ENCODE measurements at regions not wholly inside any gene's neighbourhood (a gene's known extent, or its start where the extent isn't known, plus 50 kb on each side); places are given as distances from the start of the nearest gene placed in this dataset.

DNA sequence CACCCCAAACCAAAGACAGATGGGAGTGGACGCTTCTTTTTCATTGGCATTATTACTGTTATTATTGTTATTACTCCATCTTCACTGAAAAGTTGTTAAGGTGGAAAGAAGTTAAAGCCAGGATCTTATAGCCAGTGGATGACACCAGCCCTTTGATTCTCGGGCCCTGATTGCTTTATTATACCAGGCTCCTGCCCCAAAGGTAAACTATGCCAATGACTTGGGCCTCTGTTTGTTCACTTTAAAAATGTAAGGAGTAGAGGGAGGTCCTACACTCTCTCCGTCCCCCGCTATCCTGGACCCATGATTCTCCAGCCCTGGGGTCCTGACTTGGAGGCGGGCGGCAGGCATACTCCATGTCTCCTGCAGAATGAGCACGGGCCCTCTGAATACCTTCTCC lies 106.8 kb downstream of the TOMM20 start:
- ChIA-PET POLR2A (interaction anchor here (0.6 to 2.1 kb wide), 5 partner anchors 10 to 183 kb away, joined by 3 to 6 read pairs (median 3); no protein-coding TSS in a partner anchor), CTCF (interaction anchor here (0.7 to 1.9 kb wide), 5 partner anchors 23 to 535 kb away, joined by 3 to 7 read pairs (median 3); no protein-coding TSS in a partner anchor)
- no peaks in the 10 kb centered on the region for H3K27me3 Mint-ChIP-seq (ENCODE audit: insufficient read depth, unreplicated experiment)
- H3K4me1 Mint-ChIP-seq (ENCODE audit: insufficient read depth, unreplicated experiment): peaks cover 34% of the 10 kb centered on the region
- TF ChIP-seq, protein P1, sequence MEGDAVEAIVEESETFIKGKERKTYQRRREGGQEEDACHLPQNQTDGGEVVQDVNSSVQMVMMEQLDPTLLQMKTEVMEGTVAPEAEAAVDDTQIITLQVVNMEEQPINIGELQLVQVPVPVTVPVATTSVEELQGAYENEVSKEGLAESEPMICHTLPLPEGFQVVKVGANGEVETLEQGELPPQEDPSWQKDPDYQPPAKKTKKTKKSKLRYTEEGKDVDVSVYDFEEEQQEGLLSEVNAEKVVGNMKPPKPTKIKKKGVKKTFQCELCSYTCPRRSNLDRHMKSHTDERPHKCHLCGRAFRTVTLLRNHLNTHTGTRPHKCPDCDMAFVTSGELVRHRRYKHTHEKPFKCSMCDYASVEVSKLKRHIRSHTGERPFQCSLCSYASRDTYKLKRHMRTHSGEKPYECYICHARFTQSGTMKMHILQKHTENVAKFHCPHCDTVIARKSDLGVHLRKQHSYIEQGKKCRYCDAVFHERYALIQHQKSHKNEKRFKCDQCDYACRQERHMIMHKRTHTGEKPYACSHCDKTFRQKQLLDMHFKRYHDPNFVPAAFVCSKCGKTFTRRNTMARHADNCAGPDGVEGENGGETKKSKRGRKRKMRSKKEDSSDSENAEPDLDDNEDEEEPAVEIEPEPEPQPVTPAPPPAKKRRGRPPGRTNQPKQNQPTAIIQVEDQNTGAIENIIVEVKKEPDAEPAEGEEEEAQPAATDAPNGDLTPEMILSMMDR (IDR thresholded peaks at IDR 0.05; ENCODE audit: unreplicated experiment): no peak
- H3K27ac Mint-ChIP-seq (ENCODE audit: low read depth, unreplicated experiment): no peak overlapping the region
- no peaks in the 10 kb centered on the region for H3K36me3 Mint-ChIP-seq (ENCODE audit: insufficient read depth, unreplicated experiment)
- H3K9me3 Mint-ChIP-seq (ENCODE audit: unreplicated experiment): peaks cover 19% of the 10 kb centered on the region
- DNase-seq (ENCODE audit: unreplicated experiment): no peak
- BruUV-seq (replicated peaks): no TSS peak
- no peak overlapping the region for H3K4me3 Mint-ChIP-seq (ENCODE audit: unreplicated experiment)
- intact Hi-C loops (cut with micrococcal nuclease): no loop called here

DNA sequence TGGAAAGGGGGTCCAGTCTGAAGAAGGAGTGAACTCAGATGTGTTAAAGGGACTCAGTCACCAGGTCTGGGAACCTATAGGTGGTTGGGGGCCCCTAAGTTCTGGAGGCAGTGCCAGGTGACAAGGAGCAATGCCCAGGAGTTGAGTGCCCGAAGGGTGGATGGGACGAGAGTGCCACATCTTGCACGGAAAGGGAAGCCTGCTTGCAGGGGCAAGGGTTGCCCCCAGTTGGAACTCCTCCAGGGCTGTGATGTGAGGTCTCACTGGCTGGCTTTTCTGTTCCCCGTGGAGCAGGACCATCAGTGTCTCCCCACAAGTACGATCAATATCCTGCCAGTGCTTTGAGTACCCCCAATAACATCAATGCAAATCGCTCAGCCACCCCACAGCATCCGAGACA lies 107.3 kb downstream of the TOMM20 start:
- TF ChIP-seq, protein P1 (IDR thresholded peaks at IDR 0.05; ENCODE audit: unreplicated experiment): no peak
- H3K27me3 Mint-ChIP-seq (ENCODE audit: insufficient read depth, unreplicated experiment): no peaks in the 10 kb centered on the region
- intact Hi-C loops (cut with micrococcal nuclease): no loop called here
- ChIA-PET POLR2A (interaction anchor here (1.1 to 1.2 kb wide), 3 partner anchors 38 to 49 kb away, joined by 3 to 5 read pairs (median 4); no protein-coding TSS in a partner anchor), CTCF (interaction anchor here (0.6 to 1.9 kb wide), 5 partner anchors 14 to 64 kb away, joined by 3 to 8 read pairs (median 6); no protein-coding TSS in a partner anchor)
- H3K9me3 Mint-ChIP-seq (ENCODE audit: unreplicated experiment): peaks cover 19% of the 10 kb centered on the region
- H3K4me3 Mint-ChIP-seq (ENCODE audit: unreplicated experiment): no peak overlapping the region
- DNase-seq (ENCODE audit: unreplicated experiment): no peak
- peaks cover 29% of the 10 kb centered on the region for H3K4me1 Mint-ChIP-seq (ENCODE audit: insufficient read depth, unreplicated experiment)
- H3K27ac Mint-ChIP-seq (ENCODE audit: low read depth, unreplicated experiment): no peak overlapping the region
- BruUV-seq (replicated peaks): no TSS peak
- no peaks in the 10 kb centered on the region for H3K36me3 Mint-ChIP-seq (ENCODE audit: insufficient read depth, unreplicated experiment)

DNA sequence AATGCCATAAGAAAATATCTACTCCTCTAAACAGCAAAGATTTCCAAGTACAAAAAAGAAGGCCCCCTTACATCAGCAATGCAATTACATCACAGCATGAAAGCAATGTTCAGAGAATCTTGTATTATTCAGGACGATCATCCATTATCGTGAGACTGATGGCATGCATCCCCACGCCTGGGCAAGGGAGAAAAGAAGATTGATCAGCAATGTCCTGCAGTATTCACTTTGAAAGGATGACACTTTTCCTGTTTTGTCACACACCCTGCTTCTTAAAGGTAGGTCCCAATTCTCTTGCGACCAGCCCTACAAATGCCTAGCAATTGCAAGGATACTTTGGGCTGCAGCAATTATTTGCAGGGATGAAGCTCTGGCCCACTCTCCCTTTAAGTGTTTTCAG lies 108.7 kb downstream of the TOMM20 start:
- CTCF ChIA-PET: interaction anchor here (0.7 to 1.5 kb wide), 5 partner anchors 18 to 413 kb away, joined by 3 to 6 read pairs (median 4); no protein-coding TSS in a partner anchor
- TF ChIP-seq, protein P1 (IDR thresholded peaks at IDR 0.05; ENCODE audit: unreplicated experiment): no peak
- Mint-ChIP-seq H3K9me3 (ENCODE audit: unreplicated experiment) (peaks cover 24% of the 10 kb centered on the region), H3K27me3 (ENCODE audit: insufficient read depth, unreplicated experiment) (no peaks in the 10 kb centered on the region), H3K36me3 (ENCODE audit: insufficient read depth, unreplicated experiment) (peaks cover 7% of the 10 kb centered on the region), H3K4me1 (ENCODE audit: insufficient read depth, unreplicated experiment) (peaks cover 25% of the 10 kb centered on the region), H3K27ac (ENCODE audit: low read depth, unreplicated experiment) (no peak overlapping the region), H3K4me3 (ENCODE audit: unreplicated experiment) (no peak overlapping the region)
- no peak for DNase-seq (ENCODE audit: unreplicated experiment)
- POLR2A ChIA-PET: interaction anchor here (2.6 to 5.0 kb wide), 3 partner anchors 22 to 54 kb away, joined by 13 to 53 read pairs (median 16); no protein-coding TSS in a partner anchor
- BruUV-seq (replicated peaks): no TSS peak
- intact Hi-C loops (cut with micrococcal nuclease): no loop called here

GRCh38 chr1:235019471-235019870 lies 109.2 kb downstream of the TOMM20 start:
- intact Hi-C loops (cut with micrococcal nuclease): no loop called here
- Mint-ChIP-seq H3K27me3 (ENCODE audit: insufficient read depth, unreplicated experiment) (no peaks in the 10 kb centered on the region), H3K36me3 (ENCODE audit: insufficient read depth, unreplicated experiment) (peaks cover 7% of the 10 kb centered on the region), H3K4me1 (ENCODE audit: insufficient read depth, unreplicated experiment) (peaks cover 25% of the 10 kb centered on the region), H3K4me3 (ENCODE audit: unreplicated experiment) (no peak overlapping the region), H3K27ac (ENCODE audit: low read depth, unreplicated experiment) (no peak overlapping the region), H3K9me3 (ENCODE audit: unreplicated experiment) (peaks cover 28% of the 10 kb centered on the region)
- TF ChIP-seq, protein P1 (IDR thresholded peaks at IDR 0.05; ENCODE audit: unreplicated experiment): no peak
- BruUV-seq (replicated peaks): no TSS peak
- POLR2A ChIA-PET: interaction anchor here (0.9 to 5.0 kb wide), 8 partner anchors 14 to 54 kb away, joined by 3 to 53 read pairs (median 10); no protein-coding TSS in a partner anchor
- CTCF ChIA-PET: interaction anchor here (0.7 to 2.8 kb wide), 5 partner anchors 19 to 413 kb away, joined by 3 to 14 read pairs (median 4); no protein-coding TSS in a partner anchor
- DNase-seq (ENCODE audit: unreplicated experiment): no peak
